Hepatocyte (in vitro differentiated cells): ENCODE measurements at regions not wholly inside any gene's neighbourhood (a gene's known extent, or its start where the extent isn't known, plus 50 kb on each side); places are given as distances from the start of the nearest gene placed in this dataset.

Source experiments
- DNase-seq: peaks from one replicate; pipeline ENCODE4 v3.0.0-alpha.2; 2016; ENCODE audit warnings: low spot score
- H2AFZ ChIP-seq: fragments of 200-600 bp; sonication (generic); 2 replicates; pipeline ENCODE4 v1.6.0; 2016; ENCODE audit warnings: antibody characterized with exemption, mild to moderate bottlenecking
- H3K27ac ChIP-seq: fragments of 200-600 bp; sonication (generic); 2 replicates; pipeline ENCODE4 v1.5.1; 2016; ENCODE audit warnings: mild to moderate bottlenecking
- H3K27me3 ChIP-seq: fragments of 200-600 bp; sonication (generic); 2 replicates; pipeline ENCODE4 v1.6.1; 2016
- H3K36me3 ChIP-seq: fragments of 200-600 bp; sonication (generic); replicated peaks from 2 replicates; pipeline ENCODE4 v1.5.1; 2016; ENCODE audit warnings: low read depth; ENCODE audit not compliant: insufficient read depth
- H3K4me1 ChIP-seq: fragments of 200-600 bp; sonication (generic); 2 replicates; pipeline ENCODE4 v1.5.1; 2016; ENCODE audit warnings: mild to moderate bottlenecking, moderate library complexity; ENCODE audit not compliant: insufficient read depth
- H3K4me2 ChIP-seq: fragments of 200-600 bp; sonication (generic); 2 replicates; pipeline ENCODE4 v1.6.0; 2016
- H3K4me3 ChIP-seq: fragments of 200-600 bp; sonication (generic); 2 replicates; pipeline ENCODE4 v1.5.1; 2016; ENCODE audit warnings: mild to moderate bottlenecking
- H3K79me2 ChIP-seq: fragments of 200-600 bp; sonication (generic); 2 replicates; pipeline ENCODE4 v1.6.0; 2017; ENCODE audit warnings: mild to moderate bottlenecking
- H3K9me2 ChIP-seq: fragments of 200-600 bp; sonication (generic); replicated peaks from 2 replicates; pipeline ENCODE4 v1.6.0; 2017; ENCODE audit warnings: mild to moderate bottlenecking; ENCODE audit not compliant: insufficient read depth
- H3K9me3 ChIP-seq: fragments of 200-600 bp; sonication (generic); 2 replicates; pipeline ENCODE4 v1.5.1; 2016; ENCODE audit warnings: low read depth, mild to moderate bottlenecking
- H4K20me1 ChIP-seq: fragments of 200-600 bp; sonication (generic); 2 replicates; pipeline ENCODE4 v1.6.0; 2016; ENCODE audit warnings: mild to moderate bottlenecking; ENCODE audit not compliant: insufficient read depth, poor library complexity, severe bottlenecking
- CTCF ChIP-seq: fragments of 200-600 bp; sonication (generic); IDR thresholded peaks from 2 replicates; pipeline ENCODE4 v1.5.1; 2016; ENCODE audit warnings: antibody characterized with exemption, mild to moderate bottlenecking; ENCODE audit not compliant: poor library complexity
- EZH2 ChIP-seq: fragments of 200-600 bp; sonication (generic); IDR thresholded peaks from 2 replicates; pipeline ENCODE4 v1.6.1; 2016; ENCODE audit warnings: antibody characterized with exemption, mild to moderate bottlenecking, borderline replicate concordance
- EZH2phosphoT487 ChIP-seq: fragments of 200-600 bp; sonication (generic); IDR thresholded peaks from one replicate; pipeline ENCODE4 v1.6.1; 2018; ENCODE audit warnings: antibody characterized with exemption, mild to moderate bottlenecking, low read depth, moderate library complexity; ENCODE audit not compliant: unreplicated experiment, severe bottlenecking
- WGBS: methylation state at CpG from one replicate; pipeline ENCODE4 v1.1.6; 2016; ENCODE audit warnings: low lambda C conversion rate; ENCODE audit errors: missing lambda C conversion rate; 5-methylcytosine and 5-hydroxymethylcytosine counted together

GRCh38 chr4:149279776-149280175 is 535.9 kb downstream of the IQCM start:
- no peak overlapping the region for H3K4me2 ChIP-seq
- no peaks in the 10 kb centered on the region for H4K20me1 ChIP-seq
- H3K4me1 ChIP-seq: no peaks in the 10 kb centered on the region
- no peaks in the 10 kb centered on the region for H3K9me2 ChIP-seq
- H3K27ac ChIP-seq: no peak overlapping the region
- no peaks in the 10 kb centered on the region for H3K36me3 ChIP-seq
- no peak overlapping the region for H2AFZ ChIP-seq
- H3K9me3 ChIP-seq: no peaks in the 10 kb centered on the region
- TF ChIP-seq CTCF (no peak), EZH2phosphoT487 (no peak), EZH2 (no peak)
- H3K79me2 ChIP-seq: no peaks in the 10 kb centered on the region
- no peak overlapping the region for H3K4me3 ChIP-seq
- no peak for DNase-seq
- H3K27me3 ChIP-seq: no peaks in the 10 kb centered on the region
- 72% methylated on average over 4 of the region's 4 CpGs for WGBS

GRCh38 chr4:149279331-149279730 is 536.3 kb downstream of the IQCM start:
- Histone ChIP-seq H3K79me2 (no peaks in the 10 kb centered on the region), H3K27ac (no peak overlapping the region), H4K20me1 (no peaks in the 10 kb centered on the region), H2AFZ (no peak overlapping the region), H3K9me2 (no peaks in the 10 kb centered on the region), H3K36me3 (no peaks in the 10 kb centered on the region), H3K4me1 (no peaks in the 10 kb centered on the region), H3K4me2 (no peak overlapping the region), H3K27me3 (no peaks in the 10 kb centered on the region), H3K4me3 (no peak overlapping the region), H3K9me3 (no peaks in the 10 kb centered on the region)
- TF ChIP-seq CTCF: no peak
- no peak for TF ChIP-seq EZH2phosphoT487
- TF ChIP-seq EZH2: no peak
- no peak for DNase-seq
- 90% methylated on average over 7 of the region's 7 CpGs for WGBS

GRCh38 chr4:149277705-149278104 is 537.9 kb downstream of the IQCM start:
- no peaks in the 10 kb centered on the region for H3K9me2 ChIP-seq
- H4K20me1 ChIP-seq: no peaks in the 10 kb centered on the region
- no peaks in the 10 kb centered on the region for H3K27me3 ChIP-seq
- no peaks in the 10 kb centered on the region for H3K9me3 ChIP-seq
- H3K4me1 ChIP-seq: no peaks in the 10 kb centered on the region
- no peak overlapping the region for H3K4me3 ChIP-seq
- H3K36me3 ChIP-seq: no peaks in the 10 kb centered on the region
- H3K27ac ChIP-seq: no peak overlapping the region
- no peak overlapping the region for H2AFZ ChIP-seq
- TF ChIP-seq EZH2phosphoT487: no peak
- H3K4me2 ChIP-seq: no peak overlapping the region
- no peak for DNase-seq
- 92% methylated on average over 2 of the region's 2 CpGs for WGBS
- H3K79me2 ChIP-seq: no peaks in the 10 kb centered on the region

GRCh38 chr4:149269835-149270234 is 545.8 kb downstream of the IQCM start:
- WGBS: 97% methylated on average over 1 of the region's 1 CpG
- Histone ChIP-seq H2AFZ (no peak overlapping the region), H3K9me3 (no peaks in the 10 kb centered on the region), H3K36me3 (no peaks in the 10 kb centered on the region), H3K27me3 (no peaks in the 10 kb centered on the region), H3K4me3 (no peak overlapping the region), H3K4me2 (no peak overlapping the region), H3K4me1 (no peaks in the 10 kb centered on the region), H4K20me1 (no peaks in the 10 kb centered on the region), H3K27ac (no peak overlapping the region), H3K9me2 (no peaks in the 10 kb centered on the region), H3K79me2 (no peaks in the 10 kb centered on the region)
- no peak for DNase-seq
- TF ChIP-seq EZH2 (no peak), CTCF (no peak), EZH2phosphoT487 (no peak)
